HT-29 (cell line): ENCODE measurements at regions not wholly inside any gene's neighbourhood (a gene's known extent, or its start where the extent isn't known, plus 50 kb on each side); places are given as distances from the start of the nearest gene placed in this dataset.
A peak's percentile ranks its signal among the peaks of the same experiment; 100 is the strongest.
"Not testable (repeated sequence)": the region's sequence is repeated elsewhere in the genome, so short reads cannot be mapped to it uniquely, and the experiment has no call there.

Source experiments
- DNase-seq: peaks from one replicate; pipeline ENCODE4 v3.0.0-alpha.2; 2015; ENCODE audit warnings: low spot score

GRCh38 chr5:128730021-128730420 lies 192.0 kb upstream of the FBN2 start:
- not testable (repeated sequence) for DNase-seq

- not testable (repeated sequence) for DNase-seq
These were observed 197.6 kb upstream of the FBN2 start for GRCh38 chr5:128735656-128736055.

- peak; percentile 60 for DNase-seq
These were observed 198.5 kb upstream of the FBN2 start for GRCh38 chr5:128736553-128736952.

- DNase-seq: no peak
These were observed 211.3 kb upstream of the FBN2 start for GRCh38 chr5:128749136-128749898.

DNA sequence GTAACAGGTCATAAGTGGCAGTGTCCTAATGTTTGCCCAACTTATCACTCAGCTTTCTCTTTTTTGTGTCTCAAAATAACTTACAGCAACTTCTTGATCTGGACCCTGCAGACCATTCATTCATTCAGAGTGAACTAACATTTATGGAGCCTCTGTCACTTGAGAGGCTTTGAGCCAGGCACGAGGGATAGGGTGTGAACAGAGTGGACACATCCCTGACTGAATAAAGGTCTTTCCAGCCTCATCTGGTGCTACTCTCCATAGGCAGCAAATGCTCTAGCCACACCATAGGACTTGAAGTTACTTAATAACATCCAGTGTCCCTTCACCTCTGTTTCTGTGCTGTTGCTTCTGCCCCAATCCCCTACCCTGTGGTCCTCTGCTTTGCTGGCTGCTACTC lies 212.1 kb upstream of the FBN2 start:
- DNase-seq: no peak

DNA sequence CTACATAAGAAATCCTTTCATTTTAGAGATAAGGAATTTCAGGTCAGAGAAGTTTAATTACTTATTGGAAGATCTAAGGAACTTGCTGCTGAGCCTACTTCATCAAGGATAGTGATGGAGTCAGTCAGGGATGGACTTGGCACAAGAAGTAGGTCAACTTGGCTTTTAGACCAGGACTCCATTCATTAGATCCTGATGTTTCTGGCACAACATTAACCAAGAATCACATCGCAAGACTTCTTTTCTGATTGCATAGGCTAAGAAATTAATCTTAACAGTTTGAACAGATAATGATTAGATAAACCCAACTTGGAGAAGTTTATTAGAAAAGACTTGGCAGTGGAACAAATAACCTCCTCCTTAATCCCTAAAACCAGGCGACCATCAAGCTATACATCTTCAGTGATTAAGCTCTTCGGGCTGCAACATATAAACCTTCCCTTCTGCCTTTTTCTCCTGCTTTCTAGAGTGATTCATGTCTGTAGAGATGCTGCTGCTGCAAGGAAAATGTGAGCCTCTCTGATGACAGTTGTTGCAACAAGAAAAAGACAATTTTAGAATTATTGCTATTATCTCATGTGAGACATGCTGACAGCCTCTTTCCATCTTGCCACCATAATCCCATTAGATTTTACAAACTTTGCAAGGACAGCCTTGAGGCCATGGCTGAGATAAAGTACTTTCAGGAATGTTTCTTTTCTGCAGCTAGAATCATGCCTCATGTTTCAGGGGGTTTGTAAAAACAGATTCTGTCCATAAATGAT lies 207.9 kb upstream of the SLC27A6 start:
- DNase-seq: no peak

DNA sequence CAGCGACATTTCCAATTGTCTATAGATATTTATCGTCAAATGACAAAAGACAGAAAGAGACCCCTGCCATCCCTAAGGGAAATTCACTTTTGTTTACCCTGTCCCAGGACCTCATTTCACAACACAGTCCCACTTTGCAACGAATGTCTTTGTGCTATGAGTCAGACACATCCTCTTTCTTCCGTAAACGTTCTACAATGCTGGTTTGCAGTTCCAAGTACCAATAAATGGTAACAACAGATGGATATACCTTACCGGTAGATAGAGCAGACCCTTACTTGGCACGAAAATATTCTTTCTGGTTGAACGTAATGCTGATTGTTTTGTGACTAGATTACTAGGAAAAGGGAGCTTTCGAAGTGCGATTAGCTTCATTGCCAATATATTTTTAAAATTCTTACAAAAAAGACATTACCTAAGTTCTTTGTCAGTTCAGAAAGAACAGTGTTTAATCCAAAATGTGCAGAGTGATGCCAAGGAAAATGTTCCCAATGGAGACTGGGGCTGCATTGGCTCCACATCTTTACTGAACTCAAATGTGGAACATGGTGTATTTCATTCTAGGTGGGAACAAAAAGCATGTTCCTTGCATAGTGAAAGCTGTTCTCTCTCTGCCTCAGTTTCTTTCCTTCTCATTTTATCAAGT lies 202.5 kb upstream of the SLC27A6 start:
- DNase-seq: no peak

- DNase-seq: no peak
These were observed 202.0 kb upstream of the SLC27A6 start for GRCh38 chr5:128763321-128763720.

DNA sequence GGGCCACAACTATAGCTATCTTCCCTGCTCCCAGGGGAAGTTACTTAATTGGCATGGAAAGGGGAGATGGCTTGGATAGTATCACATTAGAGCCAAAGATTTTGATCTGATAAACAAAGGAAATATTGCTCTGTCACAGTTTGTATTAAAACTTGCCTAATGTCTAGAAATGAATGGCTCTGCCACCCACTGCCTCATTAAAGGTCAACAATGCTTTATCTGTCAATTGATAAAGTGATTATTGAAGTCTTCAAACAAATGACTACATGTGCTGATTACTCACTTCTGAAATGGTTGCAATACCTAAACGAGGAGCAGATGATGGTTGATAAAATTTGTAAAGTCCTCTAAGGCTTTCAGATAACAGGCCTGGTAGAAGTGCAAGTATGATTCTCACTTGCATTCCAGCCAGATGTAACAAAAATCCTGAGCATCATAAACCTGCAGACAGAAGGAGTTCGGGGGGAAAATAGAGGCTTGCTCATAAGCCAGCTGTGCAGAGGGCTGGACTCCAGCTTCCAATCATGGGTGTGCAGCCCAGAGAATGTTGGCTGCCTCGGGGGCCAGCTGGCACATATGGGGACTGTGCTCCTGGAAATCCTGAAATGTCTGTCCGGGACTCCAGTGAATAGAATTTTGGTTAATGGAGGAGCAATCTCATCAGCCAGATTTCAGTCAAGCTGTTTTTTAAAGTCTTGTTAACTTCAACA lies 200.5 kb upstream of the SLC27A6 start:
- DNase-seq: no peak

GRCh38 chr5:128765448-128766061 lies 199.7 kb upstream of the SLC27A6 start:
- no peak for DNase-seq

DNA sequence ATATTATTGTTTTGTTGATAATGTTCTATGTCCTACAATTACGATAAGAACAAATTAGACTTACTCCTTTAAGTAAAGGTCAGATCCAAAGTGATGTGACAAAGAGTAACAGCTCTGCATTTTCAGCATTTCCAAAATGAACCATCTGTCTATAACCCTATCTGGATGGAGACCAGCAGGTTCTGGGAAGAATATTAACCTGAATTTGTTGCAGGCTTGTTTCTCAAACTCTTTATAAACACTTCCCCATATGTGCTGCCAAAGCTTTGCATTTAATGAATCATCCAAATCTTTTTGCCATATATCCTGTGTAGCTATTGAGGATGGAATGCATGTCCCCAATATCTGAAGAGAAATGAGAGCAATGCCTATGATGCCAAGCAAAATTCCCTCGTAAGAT lies 198.9 kb upstream of the SLC27A6 start:
- DNase-seq: no peak

DNA sequence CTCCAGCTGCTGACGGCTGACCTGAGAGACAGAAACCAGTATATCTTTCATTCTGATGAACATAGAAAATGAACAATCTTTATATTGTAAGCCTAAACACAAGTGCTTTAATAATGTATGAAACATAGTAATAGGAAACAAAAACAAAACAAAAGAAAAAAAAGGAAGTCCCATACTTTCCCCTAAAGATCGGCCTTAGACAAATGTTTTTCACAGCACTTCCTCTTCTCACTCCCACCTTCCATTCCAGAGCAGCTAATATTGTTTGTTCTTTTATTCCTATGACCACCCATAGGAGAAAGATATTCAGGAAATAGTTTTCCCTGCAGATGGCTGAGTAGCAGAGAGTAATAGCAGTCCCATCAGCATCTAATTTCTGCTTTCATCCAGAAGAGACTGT lies 194.4 kb upstream of the SLC27A6 start:
- no peak for DNase-seq

GRCh38 chr5:128772356-128772755 lies 192.9 kb upstream of the SLC27A6 start:
- no peak for DNase-seq

DNA sequence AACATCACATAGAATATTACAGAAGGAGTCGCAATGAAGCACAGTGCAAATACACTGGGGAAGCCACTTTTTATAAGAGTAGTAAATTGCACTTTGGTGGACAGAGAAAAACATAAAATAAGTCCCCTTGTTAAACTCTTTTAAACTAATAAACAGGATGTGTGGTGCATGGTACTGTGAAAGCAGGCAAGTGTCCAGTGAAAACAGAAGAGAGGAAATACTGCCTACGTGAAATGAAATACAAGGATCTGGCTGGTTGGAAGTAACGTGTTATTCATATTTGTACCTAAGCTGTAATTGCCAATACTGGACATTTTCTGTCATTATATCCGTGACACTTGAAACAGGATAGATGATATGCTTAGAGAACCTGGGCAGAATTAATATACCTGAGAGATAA lies 191.9 kb upstream of the SLC27A6 start:
- no peak for DNase-seq

- peak; percentile 45 for DNase-seq
These were observed 190.7 kb upstream of the SLC27A6 start for GRCh38 chr5:128774605-128775004.

GRCh38 chr5:128775558-128775957 lies 189.7 kb upstream of the SLC27A6 start:
- no peak for DNase-seq

GRCh38 chr5:128777052-128777451 lies 188.2 kb upstream of the SLC27A6 start:
- no peak for DNase-seq

- DNase-seq: no peak
These were observed 186.8 kb upstream of the SLC27A6 start for GRCh38 chr5:128778474-128778873.

GRCh38 chr5:128782446-128782845 lies 182.8 kb upstream of the SLC27A6 start:
- peak; percentile 71 for DNase-seq

- no peak for DNase-seq
These were observed 180.6 kb upstream of the SLC27A6 start for GRCh38 chr5:128784726-128785125.

- DNase-seq: no peak
These were observed 174.0 kb upstream of the SLC27A6 start for GRCh38 chr5:128791312-128791711.

GRCh38 chr5:128796506-128796905 lies 168.8 kb upstream of the SLC27A6 start:
- DNase-seq: no peak
